HG02840 (cell line): ENCODE measurements at regions not wholly inside any gene's neighbourhood (a gene's known extent, or its start where the extent isn't known, plus 50 kb on each side); places are given as distances from the start of the nearest gene placed in this dataset.

Source experiments
- ATAC-seq: cut with Tn5 transposase; IDR thresholded peaks from one replicate; pipeline ENCODE4 v1.9.1; 2021; ENCODE audit warnings: mild to moderate bottlenecking, moderate library complexity, moderate number of reproducible peaks; ENCODE audit not compliant: unreplicated experiment, low FRiP score

- no peak for ATAC-seq
These were observed 63.4 kb upstream of the POT1 start for GRCh38 chr7:124992851-124993562.

- no peak for ATAC-seq
These were observed 60.3 kb upstream of the POT1 start for GRCh38 chr7:124989911-124990310.
